ENCODE measurements at regions not wholly inside any gene's neighbourhood (a gene's known extent, or its start where the extent isn't known, plus 50 kb on each side); places are given as distances from the start of the nearest gene placed in this dataset.

DNA sequence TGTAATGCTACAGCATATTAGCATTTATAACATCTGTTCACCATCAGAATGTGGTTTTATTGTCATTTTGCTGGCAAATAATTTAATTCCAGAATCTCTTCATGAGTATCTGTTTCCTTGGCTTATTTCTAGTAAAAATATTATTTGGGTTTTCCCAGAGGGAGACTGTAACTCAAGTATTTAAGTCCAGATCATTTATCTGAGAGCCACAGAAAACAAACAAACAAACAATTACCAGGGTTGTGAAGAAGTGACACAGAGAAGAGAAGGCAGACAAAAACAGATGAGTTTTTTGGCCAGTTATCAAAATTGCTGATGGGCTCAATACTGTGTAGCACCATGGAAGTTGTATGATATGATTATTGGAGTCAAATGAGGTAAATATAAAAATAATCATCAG is 515.1 kb downstream of the TECRL start:
- Mint-ChIP-seq H3K27me3 (ENCODE audit: low read depth) (no peaks in the 10 kb centered on the region), H3K9me3 (ENCODE audit: insufficient read depth) (peaks cover 10% of the 10 kb centered on the region), H3K4me1 (ENCODE audit: low read depth) (no peaks in the 10 kb centered on the region), H3K27ac (no peak overlapping the region), H3K36me3 (ENCODE audit: low read depth) (no peaks in the 10 kb centered on the region), H3K4me3 (no peak overlapping the region)
- ATAC-seq (no peak), DNase-seq (no peak)
- ChIA-PET CTCF (no interaction called here), POLR2A (no interaction called here)

GRCh38 chr4:63869370-63869769 is 539.9 kb downstream of the TECRL start:
- ChIA-PET POLR2A (no interaction called here), CTCF (no interaction called here)
- Mint-ChIP-seq H3K9me3 (ENCODE audit: insufficient read depth) (no peaks in the 10 kb centered on the region), H3K4me3 (no peak overlapping the region), H3K4me1 (ENCODE audit: low read depth) (no peaks in the 10 kb centered on the region), H3K27ac (no peak overlapping the region), H3K36me3 (ENCODE audit: low read depth) (no peaks in the 10 kb centered on the region), H3K27me3 (ENCODE audit: low read depth) (no peaks in the 10 kb centered on the region)
- ATAC-seq = no peak
- no peak for DNase-seq

DNA sequence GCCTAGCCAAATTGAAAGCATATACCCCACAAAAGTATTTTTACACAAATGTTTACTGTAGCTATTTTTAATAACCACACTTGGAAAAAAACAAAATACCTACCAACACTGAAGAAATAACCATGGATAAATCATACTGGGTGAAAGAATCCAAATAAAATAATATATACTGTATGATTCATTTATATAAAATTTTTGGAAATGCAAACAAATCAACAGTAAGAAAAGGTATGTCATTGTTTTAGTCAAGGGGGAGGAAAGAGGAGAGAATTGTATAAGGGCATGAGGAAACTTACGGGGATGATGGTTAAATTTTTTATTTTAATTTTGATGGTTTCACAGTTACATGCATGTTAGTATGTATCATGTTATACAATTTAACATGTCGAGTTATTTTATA is 557.8 kb downstream of the TECRL start:
- H3K4me3 Mint-ChIP-seq = no peak overlapping the region
- H3K4me1 Mint-ChIP-seq (ENCODE audit: low read depth) = no peaks in the 10 kb centered on the region
- POLR2A ChIA-PET = no interaction called here
- H3K27me3 Mint-ChIP-seq (ENCODE audit: low read depth) = no peaks in the 10 kb centered on the region
- H3K36me3 Mint-ChIP-seq (ENCODE audit: low read depth) = no peaks in the 10 kb centered on the region
- CTCF ChIA-PET = no interaction called here
- ATAC-seq (no peak), DNase-seq (no peak)
- H3K27ac Mint-ChIP-seq = no peak overlapping the region
- peaks cover 14% of the 10 kb centered on the region for H3K9me3 Mint-ChIP-seq (ENCODE audit: insufficient read depth)

- Mint-ChIP-seq H3K9me3 (ENCODE audit: insufficient read depth) (peaks cover 15% of the 10 kb centered on the region), H3K4me1 (ENCODE audit: low read depth) (no peaks in the 10 kb centered on the region), H3K27me3 (ENCODE audit: low read depth) (no peaks in the 10 kb centered on the region), H3K27ac (no peak overlapping the region), H3K36me3 (ENCODE audit: low read depth) (no peaks in the 10 kb centered on the region), H3K4me3 (no peak overlapping the region)
- ChIA-PET CTCF (no interaction called here), POLR2A (no interaction called here)
- no peak for ATAC-seq
- no peak for DNase-seq
Measured at GRCh38 chr4:63841266-63841665, 568.0 kb downstream of the TECRL start.

GRCh38 chr4:63831590-63832155 is 577.6 kb downstream of the TECRL start:
- ATAC-seq (no peak), DNase-seq (no peak)
- Mint-ChIP-seq H3K9me3 (ENCODE audit: insufficient read depth) (peaks cover 16% of the 10 kb centered on the region), H3K4me1 (ENCODE audit: low read depth) (no peaks in the 10 kb centered on the region), H3K27me3 (ENCODE audit: low read depth) (no peaks in the 10 kb centered on the region), H3K36me3 (ENCODE audit: low read depth) (no peaks in the 10 kb centered on the region), H3K27ac (no peak overlapping the region), H3K4me3 (no peak overlapping the region)
- POLR2A ChIA-PET = no interaction called here
- CTCF ChIA-PET = no interaction called here

DNA sequence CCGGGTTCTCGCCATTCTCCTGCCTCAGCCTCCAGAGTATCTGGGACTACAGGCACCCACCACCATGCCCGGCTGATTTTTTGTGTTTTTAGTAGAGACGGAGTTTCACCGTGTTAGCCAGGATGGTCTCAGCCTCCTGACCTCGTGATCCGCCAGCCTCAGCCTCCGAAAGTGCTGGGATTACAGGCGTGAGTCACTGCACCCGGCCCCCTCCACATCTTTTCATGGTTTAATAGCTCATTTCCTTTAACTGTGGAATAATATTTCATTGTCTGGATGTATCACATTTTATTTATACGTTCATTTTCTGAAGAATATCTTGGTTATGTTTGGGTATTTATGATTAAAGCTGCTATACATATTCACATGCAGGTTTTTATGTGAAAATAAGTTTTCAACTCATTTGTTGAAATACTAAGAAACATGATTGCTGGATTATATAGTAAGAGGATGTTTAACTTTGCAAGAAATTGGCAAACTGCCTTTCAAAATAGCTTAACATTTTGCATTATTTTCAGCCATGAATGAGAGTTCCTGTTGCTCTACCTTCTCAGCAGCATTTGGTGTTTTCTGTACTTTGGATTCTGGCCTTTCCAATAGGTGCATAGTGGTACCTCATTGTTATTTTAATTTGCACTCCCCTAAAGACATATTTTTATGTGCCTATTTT is 591.9 kb downstream of the TECRL start:
- Mint-ChIP-seq H3K9me3 (ENCODE audit: insufficient read depth) (peaks cover 13% of the 10 kb centered on the region), H3K27ac (no peak overlapping the region), H3K27me3 (ENCODE audit: low read depth) (no peaks in the 10 kb centered on the region), H3K4me3 (no peak overlapping the region), H3K36me3 (ENCODE audit: low read depth) (no peaks in the 10 kb centered on the region), H3K4me1 (ENCODE audit: low read depth) (no peaks in the 10 kb centered on the region)
- POLR2A ChIA-PET = no interaction called here
- ATAC-seq = no peak
- DNase-seq = no peak
- CTCF ChIA-PET = no interaction called here

DNA sequence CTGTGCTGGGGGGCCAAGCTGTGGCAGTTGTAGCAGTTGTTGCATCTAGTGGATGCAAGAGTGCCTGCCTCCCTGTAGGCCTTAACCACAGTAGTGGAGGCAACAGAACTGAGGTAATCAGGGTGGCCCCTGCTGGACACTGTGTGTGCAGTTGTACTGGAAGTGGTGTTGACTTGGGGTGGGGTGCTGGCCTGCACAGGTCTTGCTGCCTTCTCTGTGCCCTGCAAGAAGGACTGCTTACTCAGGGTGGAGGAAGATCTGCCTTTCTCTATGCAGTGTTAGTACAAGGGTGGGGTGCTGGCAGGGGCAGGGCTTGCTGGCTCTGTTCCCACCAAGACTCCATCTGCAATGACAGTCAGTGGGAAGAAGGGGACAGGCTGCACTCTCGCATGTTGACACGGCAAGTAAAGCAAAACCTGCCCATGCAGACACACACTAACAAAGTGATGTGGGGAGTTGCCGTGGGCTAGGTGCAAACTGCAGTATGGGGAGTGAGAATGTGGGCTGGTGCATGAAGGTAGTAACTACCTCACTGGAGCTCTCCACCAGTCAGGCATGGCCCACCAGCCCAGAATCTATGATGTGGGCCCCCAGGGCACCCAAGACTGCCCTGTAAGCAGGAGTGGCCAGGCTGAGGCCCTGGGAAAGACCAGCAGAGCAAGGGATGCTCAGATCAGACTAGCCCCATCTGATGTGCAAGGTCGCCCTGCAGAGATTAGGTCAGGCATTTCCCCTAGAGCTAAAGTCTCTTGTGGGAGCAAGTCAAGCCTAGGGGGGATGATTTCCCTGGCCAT is 594.9 kb downstream of the TECRL start:
- DNase-seq (no peak), ATAC-seq (no peak)
- Mint-ChIP-seq H3K27me3 (ENCODE audit: low read depth) (no peaks in the 10 kb centered on the region), H3K27ac (no peak overlapping the region), H3K4me1 (ENCODE audit: low read depth) (no peaks in the 10 kb centered on the region), H3K4me3 (no peak overlapping the region), H3K36me3 (ENCODE audit: low read depth) (no peaks in the 10 kb centered on the region), H3K9me3 (ENCODE audit: insufficient read depth) (peaks cover 19% of the 10 kb centered on the region)
- CTCF ChIA-PET = no interaction called here
- POLR2A ChIA-PET = no interaction called here

GRCh38 chr4:63799166-63799565 is 610.1 kb downstream of the TECRL start:
- POLR2A ChIA-PET = no interaction called here
- Mint-ChIP-seq H3K9me3 (ENCODE audit: insufficient read depth) (peaks cover 12% of the 10 kb centered on the region), H3K36me3 (ENCODE audit: low read depth) (no peaks in the 10 kb centered on the region), H3K27ac (no peak overlapping the region), H3K4me3 (no peak overlapping the region), H3K27me3 (ENCODE audit: low read depth) (no peaks in the 10 kb centered on the region), H3K4me1 (ENCODE audit: low read depth) (no peaks in the 10 kb centered on the region)
- no peak for DNase-seq
- ATAC-seq = no peak
- CTCF ChIA-PET = no interaction called here

GRCh38 chr4:63795301-63795700 is 613.9 kb downstream of the TECRL start:
- DNase-seq = no peak
- CTCF ChIA-PET = no interaction called here
- ATAC-seq = no peak

GRCh38 chr4:63790377-63790776 is 618.9 kb downstream of the TECRL start:
- Mint-ChIP-seq H3K4me3 (no peak overlapping the region), H3K36me3 (ENCODE audit: low read depth) (no peaks in the 10 kb centered on the region), H3K27ac (no peak overlapping the region), H3K9me3 (ENCODE audit: insufficient read depth) (peaks cover 8% of the 10 kb centered on the region), H3K4me1 (ENCODE audit: low read depth) (no peaks in the 10 kb centered on the region), H3K27me3 (ENCODE audit: low read depth) (no peaks in the 10 kb centered on the region)
- CTCF ChIA-PET = no interaction called here
- POLR2A ChIA-PET = no interaction called here
- ATAC-seq = no peak
- DNase-seq = no peak

More at GRCh38 chr4:63795301-63795700, 613.9 kb downstream of the TECRL start:
- Mint-ChIP-seq H3K4me1 (ENCODE audit: low read depth) (no peaks in the 10 kb centered on the region), H3K27ac (no peak overlapping the region), H3K4me3 (no peak overlapping the region), H3K27me3 (ENCODE audit: low read depth) (no peaks in the 10 kb centered on the region), H3K9me3 (ENCODE audit: insufficient read depth) (peaks cover 8% of the 10 kb centered on the region), H3K36me3 (ENCODE audit: low read depth) (no peaks in the 10 kb centered on the region)
- POLR2A ChIA-PET = no interaction called here

GRCh38 chr4:63788271-63788670 is 621.0 kb downstream of the TECRL start:
- no peaks in the 10 kb centered on the region for H3K4me1 Mint-ChIP-seq (ENCODE audit: low read depth)
- H3K4me3 Mint-ChIP-seq = no peak overlapping the region
- DNase-seq = no peak
- H3K36me3 Mint-ChIP-seq (ENCODE audit: low read depth) = no peaks in the 10 kb centered on the region
- H3K9me3 Mint-ChIP-seq (ENCODE audit: insufficient read depth) = peaks cover 8% of the 10 kb centered on the region
- ChIA-PET POLR2A (no interaction called here), CTCF (no interaction called here)
- no peak for ATAC-seq
- H3K27me3 Mint-ChIP-seq (ENCODE audit: low read depth) = no peaks in the 10 kb centered on the region
- no peak overlapping the region for H3K27ac Mint-ChIP-seq

DNA sequence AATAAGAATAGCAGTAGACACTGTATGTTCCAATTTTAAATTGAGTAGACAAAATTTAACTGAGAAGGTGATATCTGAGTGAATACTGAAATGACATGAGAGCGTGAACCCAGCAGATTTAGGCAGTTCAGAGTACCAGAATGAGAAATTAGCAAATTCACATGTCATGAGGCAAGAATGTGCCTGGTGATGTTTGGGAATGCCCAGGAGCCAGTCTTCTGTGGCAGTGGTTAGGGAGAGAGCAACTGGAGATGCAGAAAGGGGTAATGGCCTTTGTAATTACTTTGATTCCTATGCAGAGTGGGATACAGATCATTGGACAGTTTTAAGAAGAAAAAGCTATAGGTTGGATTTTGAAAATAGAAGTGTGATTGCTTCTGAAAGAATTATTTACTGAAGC is 621.9 kb downstream of the TECRL start:
- ATAC-seq (no peak), DNase-seq (no peak)
- Mint-ChIP-seq H3K4me1 (ENCODE audit: low read depth) (no peaks in the 10 kb centered on the region), H3K36me3 (ENCODE audit: low read depth) (no peaks in the 10 kb centered on the region), H3K27ac (no peak overlapping the region), H3K9me3 (ENCODE audit: insufficient read depth) (peaks cover 8% of the 10 kb centered on the region), H3K4me3 (no peak overlapping the region), H3K27me3 (ENCODE audit: low read depth) (no peaks in the 10 kb centered on the region)
- CTCF ChIA-PET = no interaction called here
- POLR2A ChIA-PET = no interaction called here
